ENCODE measurements at regions not wholly inside any gene's neighbourhood (a gene's known extent, or its start where the extent isn't known, plus 50 kb on each side); places are given as distances from the start of the nearest gene placed in this dataset.

- no peak for TF ChIP-seq RAD21 (IDR thresholded peaks at IDR 0.05; ENCODE audit: low read depth)
- no peak for TF ChIP-seq MAX (IDR thresholded peaks at IDR 0.05)
- TF ChIP-seq NFIC (IDR thresholded peaks at IDR 0.05), result no peak
- TF ChIP-seq, protein P1, sequence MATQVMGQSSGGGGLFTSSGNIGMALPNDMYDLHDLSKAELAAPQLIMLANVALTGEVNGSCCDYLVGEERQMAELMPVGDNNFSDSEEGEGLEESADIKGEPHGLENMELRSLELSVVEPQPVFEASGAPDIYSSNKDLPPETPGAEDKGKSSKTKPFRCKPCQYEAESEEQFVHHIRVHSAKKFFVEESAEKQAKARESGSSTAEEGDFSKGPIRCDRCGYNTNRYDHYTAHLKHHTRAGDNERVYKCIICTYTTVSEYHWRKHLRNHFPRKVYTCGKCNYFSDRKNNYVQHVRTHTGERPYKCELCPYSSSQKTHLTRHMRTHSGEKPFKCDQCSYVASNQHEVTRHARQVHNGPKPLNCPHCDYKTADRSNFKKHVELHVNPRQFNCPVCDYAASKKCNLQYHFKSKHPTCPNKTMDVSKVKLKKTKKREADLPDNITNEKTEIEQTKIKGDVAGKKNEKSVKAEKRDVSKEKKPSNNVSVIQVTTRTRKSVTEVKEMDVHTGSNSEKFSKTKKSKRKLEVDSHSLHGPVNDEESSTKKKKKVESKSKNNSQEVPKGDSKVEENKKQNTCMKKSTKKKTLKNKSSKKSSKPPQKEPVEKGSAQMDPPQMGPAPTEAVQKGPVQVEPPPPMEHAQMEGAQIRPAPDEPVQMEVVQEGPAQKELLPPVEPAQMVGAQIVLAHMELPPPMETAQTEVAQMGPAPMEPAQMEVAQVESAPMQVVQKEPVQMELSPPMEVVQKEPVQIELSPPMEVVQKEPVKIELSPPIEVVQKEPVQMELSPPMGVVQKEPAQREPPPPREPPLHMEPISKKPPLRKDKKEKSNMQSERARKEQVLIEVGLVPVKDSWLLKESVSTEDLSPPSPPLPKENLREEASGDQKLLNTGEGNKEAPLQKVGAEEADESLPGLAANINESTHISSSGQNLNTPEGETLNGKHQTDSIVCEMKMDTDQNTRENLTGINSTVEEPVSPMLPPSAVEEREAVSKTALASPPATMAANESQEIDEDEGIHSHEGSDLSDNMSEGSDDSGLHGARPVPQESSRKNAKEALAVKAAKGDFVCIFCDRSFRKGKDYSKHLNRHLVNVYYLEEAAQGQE (IDR thresholded peaks at IDR 0.05; ENCODE audit: low read depth), result no peak
- TF ChIP-seq EGR1 (IDR thresholded peaks at IDR 0.05), result no peak
- TF ChIP-seq EP300 (IDR thresholded peaks at IDR 0.05; ENCODE audit: borderline replicate concordance), result no peak
- TF ChIP-seq CREB1 (IDR thresholded peaks at IDR 0.05; ENCODE audit: low read depth), result no peak
- no peak for TF ChIP-seq CEBPB (IDR thresholded peaks at IDR 0.05)
- no peak for TF ChIP-seq TAF1 (IDR thresholded peaks at IDR 0.05; ENCODE audit: low read depth)
- no peak for TF ChIP-seq ZBTB7A (IDR thresholded peaks at IDR 0.05; ENCODE audit: low read depth)
- TF ChIP-seq, protein P2, sequence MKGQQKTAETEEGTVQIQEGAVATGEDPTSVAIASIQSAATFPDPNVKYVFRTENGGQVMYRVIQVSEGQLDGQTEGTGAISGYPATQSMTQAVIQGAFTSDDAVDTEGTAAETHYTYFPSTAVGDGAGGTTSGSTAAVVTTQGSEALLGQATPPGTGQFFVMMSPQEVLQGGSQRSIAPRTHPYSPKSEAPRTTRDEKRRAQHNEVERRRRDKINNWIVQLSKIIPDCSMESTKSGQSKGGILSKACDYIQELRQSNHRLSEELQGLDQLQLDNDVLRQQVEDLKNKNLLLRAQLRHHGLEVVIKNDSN (IDR thresholded peaks at IDR 0.05), result no peak
These were observed 64.3 kb upstream of the VANGL1 start for GRCh38 chr1:115577513-115577912.
